Panc1 (cell line): ENCODE measurements at regions not wholly inside any gene's neighbourhood (a gene's known extent, or its start where the extent isn't known, plus 50 kb on each side); places are given as distances from the start of the nearest gene placed in this dataset.

Experiments used
- ATAC-seq: fragments of 200-7000 bp; cut with Tn5 transposase; 2 replicates; pipeline ENCODE4 v1.9.1; 2020; ENCODE audit warnings: mild to moderate bottlenecking, moderate library complexity
- BruUV-seq: library from RNA; stranded (reverse); fragments of 400-500 nt; replicated peaks from 2 replicates; lab custom pipeline; 2021; lab: Mats Ljungman, UMichigan
- CTCF ChIA-PET: fragments of 300-600 bp; sonication (Branson Sonifier 250); formaldehyde crosslinking; loops from one replicate; lab custom pipeline; 2022; ENCODE audit warnings: antibody characterized with exemption; lab: Charles Lee
- POLR2A ChIA-PET: fragments of 300-600 bp; sonication (Branson Sonifier 250); formaldehyde crosslinking; loops from one replicate; lab custom pipeline; 2022; ENCODE audit warnings: antibody characterized with exemption; lab: Charles Lee
- DNase-seq: peaks from one replicate; pipeline ENCODE4 v3.0.0-alpha.2; 2010; ENCODE audit warnings: low read depth, low spot score
- H3K27ac ChIP-seq: 2 replicates; pipeline ENCODE4 v1.5.1; 2011; ENCODE audit warnings: mild to moderate bottlenecking, low read length, inconsistent platforms
- H3K27me3 ChIP-seq: fragments of 200-500 bp; sonication (Bioruptor generic); 2 replicates; pipeline ENCODE4 v1.6.0; 2014; ENCODE audit warnings: low read length, inconsistent platforms; ENCODE audit not compliant: control insufficient read depth, insufficient read depth
- H3K36me3 ChIP-seq: fragments of 200-500 bp; sonication (Bioruptor generic); 2 replicates; pipeline ENCODE4 v1.5.1; 2014; ENCODE audit warnings: inconsistent platforms, mild to moderate bottlenecking, low read length, moderate library complexity; ENCODE audit not compliant: control insufficient read depth, insufficient read depth
- H3K4me1 ChIP-seq: 2 replicates; pipeline ENCODE4 v1.5.1; 2011; ENCODE audit warnings: inconsistent platforms, mild to moderate bottlenecking, low read length, moderate library complexity; ENCODE audit not compliant: control insufficient read depth, insufficient read depth
- H3K4me3 ChIP-seq, 2 experiments: 2 replicates each; pipeline ENCODE4 v1.5.1; 2011 to 2012; ENCODE audit warnings: low read depth in 2 of 2, low read length in 2 of 2, mild to moderate bottlenecking in 2 of 2, inconsistent platforms in 1 of 2, moderate library complexity in 1 of 2
- H3K9me3 ChIP-seq: fragments of 200-500 bp; sonication (Bioruptor generic); 2 replicates; pipeline ENCODE4 v1.5.1; 2014; ENCODE audit warnings: low read depth, mild to moderate bottlenecking, inconsistent platforms, low read length, moderate library complexity; ENCODE audit not compliant: control insufficient read depth, insufficient read depth
- CTCF ChIP-seq: fragments of 450-650 bp; IDR thresholded peaks from 2 replicates; pipeline ENCODE4 v1.5.1; 2017; ENCODE audit warnings: mild to moderate bottlenecking
- POLR2AphosphoS5 ChIP-seq: IDR thresholded peaks from 2 replicates; pipeline ENCODE4 v1.6.1; 2012; ENCODE audit warnings: mild to moderate bottlenecking, low read depth, low read length, moderate library complexity
- REST ChIP-seq, 2 experiments: IDR thresholded peaks; 2 replicates each; pipeline ENCODE4 v1.6.1; 2011 to 2012; ENCODE audit warnings: low read depth in 2 of 2, control low read depth in 1 of 2, low read length in 1 of 2, mild to moderate bottlenecking in 1 of 2, moderate library complexity in 1 of 2; ENCODE audit not compliant: insufficient read depth in 1 of 2
- SIN3A ChIP-seq: IDR thresholded peaks from 2 replicates; pipeline ENCODE4 v1.6.1; 2012; ENCODE audit warnings: low read depth, mild to moderate bottlenecking, low read length, moderate library complexity, borderline replicate concordance; ENCODE audit not compliant: insufficient read depth
- TCF7L2 ChIP-seq: IDR thresholded peaks from 2 replicates; pipeline ENCODE4 v1.6.1; 2011; ENCODE audit warnings: mild to moderate bottlenecking, low read depth, low read length, inconsistent platforms
- in situ Hi-C: cut with HindIII; loops from 2 replicates; pipeline ENCODE4 v1.10.0; 2016; ENCODE audit warnings: low sequenced_read_pairs, low pct_unique_long_range_greater_than_20kb
- intact Hi-C: fragments of 100-400 bp; cut with micrococcal nuclease; formaldehyde crosslinking; loops from one replicate; pipeline ENCODE4 v1.10.0; 2022; ENCODE audit not compliant: unreplicated experiment

- intact Hi-C loops = no loop called here
- Histone ChIP-seq H3K27me3 (no peaks in the 10 kb centered on the region), H3K4me1 (no peaks in the 10 kb centered on the region), H3K36me3 (no peaks in the 10 kb centered on the region), H3K4me3 (no peak overlapping the region), H3K27ac (no peak overlapping the region), H3K9me3 (no peaks in the 10 kb centered on the region)
- POLR2A ChIA-PET = interaction anchor here (0.6 kb wide), 1 partner anchor 223 kb away, joined by 7 read pairs; no protein-coding TSS in a partner anchor
- ATAC-seq (no peak), DNase-seq (no peak)
- no TSS peak for BruUV-seq
- in situ Hi-C loops = no loop called here
- no peak for TF ChIP-seq POLR2AphosphoS5
- no peak for TF ChIP-seq TCF7L2
- TF ChIP-seq CTCF = no peak
- no peak for TF ChIP-seq SIN3A
- TF ChIP-seq REST (IDR thresholded peaks at IDR 0.05; ENCODE audit: insufficient read depth in 1 of 2, low read depth in 2 of 2, low read length in 1 of 2) = no peak
- CTCF ChIA-PET = no interaction called here
These were observed 866.6 kb downstream of the SLC4A3 start for GRCh38 chr2:220493871-220494525.

GRCh38 chr2:220496513-220496912 lies 869.1 kb downstream of the SLC4A3 start:
- BruUV-seq = no TSS peak
- H3K27me3 ChIP-seq = no peaks in the 10 kb centered on the region

More at GRCh38 chr2:220496513-220496912, 869.1 kb downstream of the SLC4A3 start:
- ATAC-seq (no peak), DNase-seq (no peak)
- ChIA-PET CTCF (no interaction called here), POLR2A (no interaction called here)
- no peak for TF ChIP-seq REST (IDR thresholded peaks at IDR 0.05; ENCODE audit: insufficient read depth in 1 of 2, low read depth in 2 of 2, low read length in 1 of 2)
- no peak for TF ChIP-seq POLR2AphosphoS5
- TF ChIP-seq SIN3A = no peak
- no peak for TF ChIP-seq TCF7L2
- no peaks in the 10 kb centered on the region for H3K36me3 ChIP-seq
- H3K4me1 ChIP-seq = no peaks in the 10 kb centered on the region
- in situ Hi-C loops (no loop called here), intact Hi-C loops (no loop called here)
- H3K27ac ChIP-seq = no peak overlapping the region
- no peaks in the 10 kb centered on the region for H3K9me3 ChIP-seq
- H3K4me3 ChIP-seq = no peak overlapping the region
